HL-60 (cell line): ENCODE measurements at regions not wholly inside any gene's neighbourhood (a gene's known extent, or its start where the extent isn't known, plus 50 kb on each side); places are given as distances from the start of the nearest gene placed in this dataset.
"Not testable (repeated sequence)": the region's sequence is repeated elsewhere in the genome, so short reads cannot be mapped to it uniquely, and the experiment has no call there.

Experiments
- DNase-seq, 2 experiments: peaks; one replicate each; pipeline ENCODE4 v3.0.0-alpha.2; 2010 to 2020; ENCODE audit warnings: low read depth in 1 of 2, low spot score in 1 of 2
- H3K27ac ChIP-seq: fragments of 250-450 bp; sonication (Bioruptor Pico); replicated peaks from 2 replicates; pipeline ENCODE4 v1.5.1; 2020; ENCODE audit warnings: mild to moderate bottlenecking, moderate library complexity
- H3K27me3 ChIP-seq: fragments of 250-450 bp; sonication (Bioruptor Pico); 2 replicates; pipeline ENCODE4 v1.5.1; 2021; ENCODE audit warnings: mild to moderate bottlenecking, moderate library complexity; ENCODE audit not compliant: insufficient read depth, poor library complexity, severe bottlenecking
- H3K4me3 ChIP-seq: replicated peaks from 2 replicates; pipeline ENCODE4 v1.5.1; 2011; ENCODE audit warnings: mild to moderate bottlenecking, control low read depth, low read length; ENCODE audit not compliant: insufficient read depth
- GABPA ChIP-seq: IDR thresholded peaks from 2 replicates; pipeline ENCODE4 v1.6.1; 2012; ENCODE audit warnings: low read depth
- POLR2AphosphoS5 ChIP-seq: IDR thresholded peaks from 2 replicates; pipeline ENCODE4 v1.6.1; 2012; ENCODE audit warnings: low read depth
- SPI1 ChIP-seq: IDR thresholded peaks from 2 replicates; pipeline ENCODE4 v1.6.1; 2012; ENCODE audit warnings: low read depth, mild to moderate bottlenecking, borderline replicate concordance
- TF ChIP-seq, protein P1 (sequence below): IDR thresholded peaks from 2 replicates; pipeline ENCODE4 v1.6.1; 2012; ENCODE audit warnings: low read depth; ENCODE audit not compliant: insufficient replicate concordance
- TF ChIP-seq, protein P2 (sequence below): IDR thresholded peaks from one replicate; pipeline ENCODE4 v1.5.1; 2011; ENCODE audit warnings: low read length, control low read depth, inconsistent platforms; ENCODE audit not compliant: insufficient read depth

DNA sequence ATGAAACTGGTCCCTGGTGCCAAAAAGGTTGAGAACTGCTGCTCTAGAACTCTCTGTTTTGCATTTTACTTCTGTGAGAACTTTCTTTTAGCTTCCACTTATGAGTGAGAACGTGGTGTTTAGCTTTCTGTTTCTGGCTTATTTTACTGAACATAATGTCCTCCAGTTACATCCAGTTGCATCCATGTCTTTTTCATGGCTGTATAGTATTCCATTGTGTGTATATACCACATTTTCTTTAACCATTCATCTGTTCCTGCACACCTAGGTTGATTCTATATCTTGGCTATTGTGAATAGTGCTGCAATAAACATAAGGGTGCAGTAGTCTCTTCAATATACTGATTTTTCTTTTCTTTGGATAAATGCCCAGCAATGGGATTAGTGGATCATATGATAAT lies 165.7 kb downstream of the NPR3 start:
- Histone ChIP-seq H3K27ac (no peak overlapping the region), H3K27me3 (no peaks in the 10 kb centered on the region), H3K4me3 (no peak overlapping the region)
- TF ChIP-seq, protein P1, sequence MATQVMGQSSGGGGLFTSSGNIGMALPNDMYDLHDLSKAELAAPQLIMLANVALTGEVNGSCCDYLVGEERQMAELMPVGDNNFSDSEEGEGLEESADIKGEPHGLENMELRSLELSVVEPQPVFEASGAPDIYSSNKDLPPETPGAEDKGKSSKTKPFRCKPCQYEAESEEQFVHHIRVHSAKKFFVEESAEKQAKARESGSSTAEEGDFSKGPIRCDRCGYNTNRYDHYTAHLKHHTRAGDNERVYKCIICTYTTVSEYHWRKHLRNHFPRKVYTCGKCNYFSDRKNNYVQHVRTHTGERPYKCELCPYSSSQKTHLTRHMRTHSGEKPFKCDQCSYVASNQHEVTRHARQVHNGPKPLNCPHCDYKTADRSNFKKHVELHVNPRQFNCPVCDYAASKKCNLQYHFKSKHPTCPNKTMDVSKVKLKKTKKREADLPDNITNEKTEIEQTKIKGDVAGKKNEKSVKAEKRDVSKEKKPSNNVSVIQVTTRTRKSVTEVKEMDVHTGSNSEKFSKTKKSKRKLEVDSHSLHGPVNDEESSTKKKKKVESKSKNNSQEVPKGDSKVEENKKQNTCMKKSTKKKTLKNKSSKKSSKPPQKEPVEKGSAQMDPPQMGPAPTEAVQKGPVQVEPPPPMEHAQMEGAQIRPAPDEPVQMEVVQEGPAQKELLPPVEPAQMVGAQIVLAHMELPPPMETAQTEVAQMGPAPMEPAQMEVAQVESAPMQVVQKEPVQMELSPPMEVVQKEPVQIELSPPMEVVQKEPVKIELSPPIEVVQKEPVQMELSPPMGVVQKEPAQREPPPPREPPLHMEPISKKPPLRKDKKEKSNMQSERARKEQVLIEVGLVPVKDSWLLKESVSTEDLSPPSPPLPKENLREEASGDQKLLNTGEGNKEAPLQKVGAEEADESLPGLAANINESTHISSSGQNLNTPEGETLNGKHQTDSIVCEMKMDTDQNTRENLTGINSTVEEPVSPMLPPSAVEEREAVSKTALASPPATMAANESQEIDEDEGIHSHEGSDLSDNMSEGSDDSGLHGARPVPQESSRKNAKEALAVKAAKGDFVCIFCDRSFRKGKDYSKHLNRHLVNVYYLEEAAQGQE = no peak
- no peak for TF ChIP-seq POLR2AphosphoS5
- TF ChIP-seq, protein P2, sequence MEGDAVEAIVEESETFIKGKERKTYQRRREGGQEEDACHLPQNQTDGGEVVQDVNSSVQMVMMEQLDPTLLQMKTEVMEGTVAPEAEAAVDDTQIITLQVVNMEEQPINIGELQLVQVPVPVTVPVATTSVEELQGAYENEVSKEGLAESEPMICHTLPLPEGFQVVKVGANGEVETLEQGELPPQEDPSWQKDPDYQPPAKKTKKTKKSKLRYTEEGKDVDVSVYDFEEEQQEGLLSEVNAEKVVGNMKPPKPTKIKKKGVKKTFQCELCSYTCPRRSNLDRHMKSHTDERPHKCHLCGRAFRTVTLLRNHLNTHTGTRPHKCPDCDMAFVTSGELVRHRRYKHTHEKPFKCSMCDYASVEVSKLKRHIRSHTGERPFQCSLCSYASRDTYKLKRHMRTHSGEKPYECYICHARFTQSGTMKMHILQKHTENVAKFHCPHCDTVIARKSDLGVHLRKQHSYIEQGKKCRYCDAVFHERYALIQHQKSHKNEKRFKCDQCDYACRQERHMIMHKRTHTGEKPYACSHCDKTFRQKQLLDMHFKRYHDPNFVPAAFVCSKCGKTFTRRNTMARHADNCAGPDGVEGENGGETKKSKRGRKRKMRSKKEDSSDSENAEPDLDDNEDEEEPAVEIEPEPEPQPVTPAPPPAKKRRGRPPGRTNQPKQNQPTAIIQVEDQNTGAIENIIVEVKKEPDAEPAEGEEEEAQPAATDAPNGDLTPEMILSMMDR = no peak
- no peak for TF ChIP-seq SPI1
- no peak for TF ChIP-seq GABPA
- DNase-seq = no peak

DNA sequence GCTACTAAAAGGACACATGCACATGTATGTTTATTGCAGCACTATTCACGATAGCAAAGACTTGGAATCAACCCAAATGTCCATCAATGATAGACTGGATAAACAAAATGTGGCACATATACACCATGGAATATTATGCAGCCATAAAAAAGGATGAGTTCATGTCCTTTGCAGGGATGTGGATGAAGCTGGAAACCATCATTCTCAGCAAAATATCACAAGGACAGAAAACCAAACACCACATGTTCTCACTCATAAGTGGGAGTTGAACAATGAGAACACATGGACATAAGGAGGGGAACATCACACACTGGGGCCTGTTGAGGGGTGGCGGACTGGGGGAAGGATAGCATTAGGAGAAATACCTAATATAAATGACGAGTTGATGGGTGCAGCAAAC lies 168.2 kb downstream of the NPR3 start:
- not testable (repeated sequence) for H3K27ac ChIP-seq, H3K27me3 ChIP-seq, DNase-seq, H3K4me3 ChIP-seq

DNA sequence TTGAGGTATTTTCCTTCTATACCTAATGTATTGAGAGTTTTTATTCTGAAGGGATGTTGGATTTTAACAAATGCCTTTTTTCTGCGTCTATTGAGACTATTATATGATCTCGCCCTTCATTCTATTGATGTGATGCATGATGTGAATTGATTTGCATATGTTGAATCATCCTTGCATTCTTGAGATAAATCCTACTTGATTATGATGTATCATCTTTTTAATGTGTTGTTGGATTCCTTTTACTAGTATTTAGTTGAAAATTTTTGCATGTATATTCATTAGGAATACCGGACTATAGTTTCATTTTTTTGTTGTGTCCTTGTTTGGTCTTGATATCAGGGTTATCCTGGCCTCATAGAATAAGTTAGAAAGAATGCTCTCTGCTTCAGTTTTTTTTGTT lies 169.7 kb downstream of the NPR3 start:
- Histone ChIP-seq H3K4me3 (no peak overlapping the region), H3K27ac (no peak overlapping the region), H3K27me3 (no peaks in the 10 kb centered on the region)
- DNase-seq = no peak
- TF ChIP-seq GABPA (no peak), POLR2AphosphoS5 (no peak), SPI1 (no peak)
- TF ChIP-seq, protein P2 = no peak
- TF ChIP-seq, protein P1 = no peak

DNA sequence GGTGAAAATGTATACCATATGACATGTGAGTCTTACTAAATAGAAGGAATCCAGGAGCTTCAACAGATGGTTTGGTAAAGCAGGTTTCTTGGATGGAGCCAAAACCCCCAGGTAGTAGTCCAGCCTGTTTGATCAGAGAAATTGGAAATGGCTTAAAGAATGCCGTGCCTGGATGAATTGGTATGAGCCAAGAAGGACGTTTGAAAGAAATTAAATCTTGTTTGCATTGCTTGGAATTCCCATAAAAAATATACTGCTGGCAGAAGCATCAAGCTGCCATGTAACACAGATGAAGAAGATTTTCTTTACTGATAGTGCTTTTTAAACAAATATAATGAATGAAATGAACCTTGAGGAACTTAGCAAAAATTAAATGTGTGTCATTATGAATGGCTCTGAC lies 176.3 kb downstream of the NPR3 start:
- TF ChIP-seq, protein P1 = no peak
- TF ChIP-seq, protein P2 = no peak
- TF ChIP-seq POLR2AphosphoS5 = no peak
- Histone ChIP-seq H3K27me3 (no peaks in the 10 kb centered on the region), H3K4me3 (no peak overlapping the region), H3K27ac (no peak overlapping the region)
- DNase-seq = no peak
